ENCODE measurements at regions not wholly inside any gene's neighbourhood (a gene's known extent, or its start where the extent isn't known, plus 50 kb on each side); places are given as distances from the start of the nearest gene placed in this dataset.

GRCh38 chr6:86042214-86042613 is 399.5 kb upstream of the SYNCRIP start:
- H4K20me1 ChIP-seq (ENCODE audit: control insufficient read depth, insufficient read depth, low read length, poor library complexity, severe bottlenecking): no peaks in the 10 kb centered on the region
- H3K36me3 ChIP-seq (replicated peaks in 1 of 2; ENCODE audit: control extremely low read depth in 1 of 2, control insufficient read depth in 1 of 2, extremely low read depth in 1 of 2, insufficient read depth in 2 of 2, low read length in 1 of 2): no peaks in the 10 kb centered on the region
- Mint-ChIP-seq H3K4me3 (no peak overlapping the region), H3K27me3 (no peaks in the 10 kb centered on the region), H3K27ac (no peak overlapping the region), H3K9me3 (ENCODE audit: insufficient read depth) (peaks cover 2% of the 10 kb centered on the region), H3K4me1 (no peaks in the 10 kb centered on the region)
- H3K79me2 ChIP-seq (ENCODE audit: control insufficient read depth, insufficient read depth, low read length): no peaks in the 10 kb centered on the region
- H3K9me3 ChIP-seq (ENCODE audit: control extremely low read depth in 1 of 3, control insufficient read depth in 2 of 3, insufficient read depth in 1 of 3, low read length in 2 of 3): no peaks in the 10 kb centered on the region
- no peak overlapping the region for H3K27ac ChIP-seq (ENCODE audit: low read length in 2 of 2)
- no peak overlapping the region for H3K9ac ChIP-seq (ENCODE audit: low read length)
- DNase-seq: no peak
- no peak for ATAC-seq (ENCODE audit: low read depth)
- intact Hi-C loops (cut with micrococcal nuclease): no loop called here
- no peaks in the 10 kb centered on the region for H3K27me3 ChIP-seq (replicated peaks in 1 of 4; ENCODE audit: control extremely low read depth in 1 of 4, control insufficient read depth in 3 of 4, insufficient read depth in 4 of 4, low read length in 3 of 4)
- no peak overlapping the region for H2AFZ ChIP-seq (ENCODE audit: insufficient read depth, low read depth, low read length, poor library complexity, severe bottlenecking)
- POLR2A ChIA-PET: no interaction called here
- CTCF ChIA-PET: no interaction called here
- H3K4me1 ChIP-seq (ENCODE audit: control insufficient read depth in 2 of 2, insufficient read depth in 2 of 2, low read length in 2 of 2): no peaks in the 10 kb centered on the region
- H3K4me2 ChIP-seq (replicated peaks; ENCODE audit: low read depth, low read length, poor library complexity, severe bottlenecking): no peak overlapping the region
- no peak for TF ChIP-seq EZH2 (IDR thresholded peaks at IDR 0.05; ENCODE audit: borderline replicate concordance, insufficient read depth, low read depth, low read length, poor library complexity, severe bottlenecking)
- TF ChIP-seq CTCF (IDR thresholded peaks at IDR 0.05): no peak
- H3K4me3 ChIP-seq (ENCODE audit: control extremely low read depth in 1 of 5, extremely low read depth in 1 of 5, insufficient read depth in 1 of 5, low read depth in 2 of 5, low read length in 4 of 5): no peak overlapping the region

- Histone ChIP-seq H3K79me2 (ENCODE audit: control insufficient read depth, insufficient read depth, low read length) (no peaks in the 10 kb centered on the region), H2AFZ (ENCODE audit: insufficient read depth, low read depth, low read length, poor library complexity, severe bottlenecking) (no peak overlapping the region), H3K4me3 (ENCODE audit: control extremely low read depth in 1 of 5, extremely low read depth in 1 of 5, insufficient read depth in 1 of 5, low read depth in 2 of 5, low read length in 4 of 5) (no peak overlapping the region), H3K4me2 (replicated peaks; ENCODE audit: low read depth, low read length, poor library complexity, severe bottlenecking) (no peak overlapping the region), H4K20me1 (ENCODE audit: control insufficient read depth, insufficient read depth, low read length, poor library complexity, severe bottlenecking) (no peaks in the 10 kb centered on the region), H3K9me3 (ENCODE audit: control extremely low read depth in 1 of 3, control insufficient read depth in 2 of 3, insufficient read depth in 1 of 3, low read length in 2 of 3) (no peaks in the 10 kb centered on the region), H3K27ac (ENCODE audit: low read length in 2 of 2) (no peak overlapping the region), H3K27me3 (replicated peaks in 1 of 4; ENCODE audit: control extremely low read depth in 1 of 4, control insufficient read depth in 3 of 4, insufficient read depth in 4 of 4, low read length in 3 of 4) (no peaks in the 10 kb centered on the region), H3K4me1 (ENCODE audit: control insufficient read depth in 2 of 2, insufficient read depth in 2 of 2, low read length in 2 of 2) (no peaks in the 10 kb centered on the region), H3K36me3 (replicated peaks in 1 of 2; ENCODE audit: control extremely low read depth in 1 of 2, control insufficient read depth in 1 of 2, extremely low read depth in 1 of 2, insufficient read depth in 2 of 2, low read length in 1 of 2) (no peaks in the 10 kb centered on the region), H3K9ac (ENCODE audit: low read length) (no peak overlapping the region)
- ATAC-seq (ENCODE audit: low read depth): no peak
- Mint-ChIP-seq H3K4me1 (no peaks in the 10 kb centered on the region), H3K27me3 (no peaks in the 10 kb centered on the region), H3K9me3 (ENCODE audit: insufficient read depth) (no peaks in the 10 kb centered on the region), H3K4me3 (no peak overlapping the region), H3K27ac (no peak overlapping the region)
- CTCF ChIA-PET: no interaction called here
- intact Hi-C loops (cut with micrococcal nuclease): no loop called here
- WGBS (ENCODE audit: insufficient coverage): 82% methylated on average over 1 of the region's 2 CpGs
- TF ChIP-seq EZH2 (IDR thresholded peaks at IDR 0.05; ENCODE audit: borderline replicate concordance, insufficient read depth, low read depth, low read length, poor library complexity, severe bottlenecking) (no peak), CTCF (IDR thresholded peaks at IDR 0.05) (no peak)
- no peak for DNase-seq
- POLR2A ChIA-PET: no interaction called here
Observed at GRCh38 chr6:86031713-86032112, 389.0 kb upstream of the SYNCRIP start.
